NCI-H1105 (cell line): ENCODE measurements at regions not wholly inside any gene's neighbourhood (a gene's known extent, or its start where the extent isn't known, plus 50 kb on each side); places are given as distances from the start of the nearest gene placed in this dataset.

Source experiments
- DNase-seq: peaks from one replicate; lab custom pipeline; 2025; lab: John Stamatoyannopoulos, UW

DNA sequence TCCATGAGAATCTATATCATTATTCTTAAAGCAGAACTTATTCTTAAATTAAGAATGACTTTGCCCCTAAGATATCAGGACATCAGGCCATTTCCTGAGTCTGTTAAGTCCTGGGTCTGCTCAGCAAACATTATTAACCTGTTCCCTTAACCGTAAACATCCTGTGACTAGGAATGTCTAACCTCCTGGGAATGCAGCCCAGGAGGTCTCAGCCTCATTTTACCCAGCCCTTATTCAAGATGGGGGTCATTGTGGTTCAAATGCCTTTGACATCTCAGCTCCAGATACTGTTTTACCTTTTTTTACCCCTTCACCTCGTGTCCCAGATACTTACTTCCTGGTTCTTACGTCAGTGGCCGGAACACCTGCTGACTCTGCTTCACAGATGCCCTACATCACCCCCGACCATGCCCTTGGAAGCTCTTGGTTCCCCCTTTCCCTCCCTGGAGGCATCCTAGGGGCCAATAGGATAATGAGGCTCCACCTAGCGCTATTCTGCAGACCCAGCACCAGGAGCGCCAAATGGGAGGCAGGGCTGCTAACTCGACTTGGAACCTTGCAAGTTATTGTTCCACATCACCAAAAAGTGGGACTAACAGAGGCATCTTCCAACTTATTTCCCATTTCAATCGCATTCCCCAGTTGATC lies 182.5 kb downstream of the MED10 start:
- no peak for DNase-seq

GRCh38 chr5:6194906-6195612 lies 183.3 kb downstream of the MED10 start:
- DNase-seq: no peak

DNA sequence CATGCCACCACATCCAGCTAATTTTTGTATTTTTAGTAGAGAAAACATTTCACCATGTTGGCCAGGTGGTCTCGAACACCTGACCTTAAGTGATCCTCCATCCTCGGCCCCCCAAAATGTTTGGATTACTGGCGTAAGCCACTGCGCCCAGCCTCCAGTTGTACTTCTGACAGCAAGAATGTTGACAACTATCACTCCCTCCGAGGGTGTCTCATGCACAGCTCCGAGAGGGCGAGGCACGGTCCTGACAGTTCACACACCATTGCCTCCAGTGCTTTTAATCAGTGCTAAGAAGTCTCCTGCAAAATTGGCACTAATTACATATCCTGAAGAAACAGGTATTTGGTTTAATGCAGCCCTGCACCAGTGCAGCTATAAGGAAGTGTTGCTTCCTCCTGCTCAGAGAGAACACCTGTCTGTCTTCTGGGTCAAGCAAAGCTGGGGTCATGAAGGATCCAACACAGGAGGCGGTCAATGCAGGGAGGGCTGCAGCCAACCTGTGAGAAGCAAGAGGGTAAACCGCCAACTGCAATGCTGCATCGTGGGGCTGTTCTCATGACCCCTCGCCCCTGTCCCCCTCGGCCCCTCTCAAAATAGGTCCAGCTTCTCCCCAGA lies 184.0 kb downstream of the MED10 start:
- DNase-seq: no peak

DNA sequence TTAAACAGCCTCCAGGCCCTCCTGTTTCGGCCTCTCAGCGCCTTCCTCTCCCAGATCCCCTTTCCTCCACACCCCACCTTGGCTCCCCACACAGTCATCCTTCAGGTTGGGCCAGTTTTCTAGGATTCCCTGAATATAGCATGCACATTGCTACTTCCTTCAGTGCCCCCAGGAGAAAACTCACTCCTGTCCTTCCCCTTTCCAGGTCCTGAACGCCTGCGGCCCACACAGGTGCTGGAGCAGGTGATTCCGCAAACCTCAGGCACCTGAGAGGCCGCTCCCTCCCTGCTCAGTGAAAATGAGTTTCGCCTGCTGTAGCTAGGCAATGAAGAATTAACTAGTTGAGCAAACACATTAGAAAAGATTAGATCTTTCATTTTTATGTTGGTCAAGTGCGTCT lies 185.0 kb downstream of the MED10 start:
- DNase-seq: no peak

DNA sequence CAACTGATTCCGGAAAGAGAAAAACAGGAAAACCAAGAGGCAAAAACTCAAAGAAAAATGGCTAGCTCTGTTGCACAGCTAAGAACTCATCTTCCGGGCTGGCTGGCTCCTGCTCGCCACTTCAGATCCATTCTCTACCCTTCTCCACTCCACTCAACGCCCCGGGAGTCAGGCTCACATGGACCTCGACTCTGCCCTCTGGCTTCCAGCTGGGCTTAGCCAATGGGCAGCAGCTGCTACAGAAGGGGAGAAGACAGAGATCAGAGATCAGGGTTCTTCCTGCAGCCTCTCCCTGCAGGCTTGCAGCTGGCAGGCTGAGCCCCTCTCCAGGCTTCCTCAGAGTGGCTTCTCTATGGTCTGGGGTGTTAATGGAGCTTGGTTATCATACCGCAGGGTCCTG lies 187.5 kb downstream of the MED10 start:
- no peak for DNase-seq

- no peak for DNase-seq
These were observed 189.4 kb downstream of the MED10 start for GRCh38 chr5:6188976-6189375.

GRCh38 chr5:6188344-6188743 lies 190.0 kb downstream of the MED10 start:
- peak; percentile 67 for DNase-seq

- DNase-seq: no peak
These were observed 190.8 kb downstream of the MED10 start for GRCh38 chr5:6187501-6187900.

DNA sequence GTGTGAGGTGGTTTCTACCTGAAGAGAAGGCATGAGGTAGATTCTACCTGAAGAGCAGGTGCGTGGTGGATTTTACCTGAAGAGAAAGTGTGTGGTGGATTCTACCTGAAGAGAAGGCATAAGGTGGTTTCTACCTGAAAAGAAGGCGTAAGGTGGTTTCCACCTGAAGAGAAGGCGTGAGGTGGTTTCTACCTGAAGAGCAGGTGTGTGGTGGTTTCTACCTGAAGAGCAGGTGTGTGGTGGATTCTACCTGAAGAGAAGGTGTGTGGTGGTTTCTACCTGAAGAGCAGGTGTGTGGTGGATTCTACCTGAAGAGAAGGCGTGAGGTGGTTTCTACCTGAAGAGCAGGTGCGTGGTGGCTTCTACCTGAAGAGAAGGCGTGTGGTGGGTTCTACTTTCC lies 192.8 kb downstream of the MED10 start:
- no peak for DNase-seq

GRCh38 chr5:6184481-6184880 lies 193.9 kb downstream of the MED10 start:
- DNase-seq: no peak

GRCh38 chr5:6183391-6184390 lies 194.7 kb downstream of the MED10 start:
- DNase-seq: no peak

GRCh38 chr5:6182271-6182815 lies 196.0 kb downstream of the MED10 start:
- DNase-seq: no peak

- DNase-seq: no peak
These were observed 196.5 kb downstream of the MED10 start for GRCh38 chr5:6181871-6182270.

DNA sequence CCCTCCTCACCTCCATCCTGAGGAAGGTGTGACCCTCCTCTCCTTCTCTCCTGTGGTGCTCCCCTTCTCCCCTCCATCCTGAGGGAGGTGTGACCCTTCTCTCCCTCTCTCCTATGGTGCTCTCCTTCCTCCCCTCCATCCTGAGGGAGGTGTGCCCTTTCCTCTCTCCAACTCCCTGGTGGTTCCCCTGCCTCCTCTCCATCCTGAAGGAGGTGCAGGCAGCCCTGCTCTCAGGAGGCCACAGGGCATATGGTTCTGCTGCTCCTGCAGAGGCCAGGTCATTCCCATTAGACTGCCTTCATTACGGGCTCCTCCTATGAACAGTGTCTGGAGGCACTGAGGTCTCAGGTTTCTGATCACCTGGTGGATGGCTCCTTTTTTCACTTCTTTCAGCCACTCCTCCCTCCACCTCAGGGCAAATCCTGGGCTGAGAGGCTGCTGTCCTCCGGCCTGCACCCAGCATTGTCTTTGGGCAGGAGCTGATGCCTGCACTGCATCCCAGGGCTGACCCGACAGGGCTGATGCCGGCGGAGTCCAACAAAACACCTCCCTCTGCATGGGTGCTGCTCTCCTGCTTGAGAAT lies 197.1 kb downstream of the MED10 start:
- no peak for DNase-seq

- DNase-seq: no peak
These were observed 198.0 kb downstream of the MED10 start for GRCh38 chr5:6180231-6180872.

- no peak for DNase-seq
These were observed 199.4 kb downstream of the MED10 start for GRCh38 chr5:6178846-6179532.

- no peak for DNase-seq
These were observed 200.4 kb downstream of the MED10 start for GRCh38 chr5:6177926-6178325.

- DNase-seq: no peak
These were observed 202.1 kb downstream of the MED10 start for GRCh38 chr5:6176102-6176693.

DNA sequence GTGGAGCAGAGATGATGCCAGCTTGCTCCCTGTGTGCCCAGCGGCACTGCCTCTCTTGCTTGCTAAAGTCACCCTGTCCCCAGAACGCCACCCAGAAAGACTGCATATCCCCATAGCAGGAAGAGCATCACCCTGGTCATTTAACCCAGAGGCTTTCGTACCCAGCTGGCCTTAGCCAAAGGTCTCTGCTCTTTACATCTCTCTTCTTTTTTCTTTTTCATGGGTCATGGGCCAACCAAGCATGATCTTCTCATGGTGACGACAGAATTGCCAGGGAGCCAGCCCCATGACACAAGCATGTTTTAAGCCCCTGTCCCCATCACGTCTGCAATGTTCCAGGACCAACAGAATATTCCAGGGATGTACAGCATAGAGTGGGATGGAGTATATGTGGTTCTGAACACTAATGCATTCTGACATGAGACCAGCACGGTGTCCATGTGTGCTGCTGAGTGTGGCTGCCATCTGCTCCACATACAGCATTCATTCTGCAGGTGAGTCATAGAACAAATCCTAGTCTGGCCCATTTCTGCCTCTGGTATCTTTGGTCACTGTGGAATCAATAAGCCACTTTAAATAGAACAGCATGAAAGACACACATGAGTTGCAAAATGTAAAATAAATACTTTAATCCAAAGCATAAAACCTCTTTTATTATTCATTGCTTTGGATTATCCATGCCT lies 203.0 kb downstream of the MED10 start:
- DNase-seq: no peak
